ENCODE measurements at regions not wholly inside any gene's neighbourhood (a gene's known extent, or its start where the extent isn't known, plus 50 kb on each side); places are given as distances from the start of the nearest gene placed in this dataset.

- TF ChIP-seq MAX (IDR thresholded peaks at IDR 0.05): no peak
- no peak for TF ChIP-seq ZBTB7A (IDR thresholded peaks at IDR 0.05; ENCODE audit: low read depth)
- no peak for TF ChIP-seq YY1 (IDR thresholded peaks at IDR 0.05; ENCODE audit: low read depth)
- TF ChIP-seq TCF12 (IDR thresholded peaks at IDR 0.05; ENCODE audit: low read depth): no peak
- TF ChIP-seq EGR1 (IDR thresholded peaks at IDR 0.05): no peak
- TF ChIP-seq TAF1 (IDR thresholded peaks at IDR 0.05; ENCODE audit: low read depth): no peak
- no peak for TF ChIP-seq EP300 (IDR thresholded peaks at IDR 0.05; ENCODE audit: borderline replicate concordance)
- TF ChIP-seq USF1 (IDR thresholded peaks at IDR 0.05): no peak
These were observed 85.0 kb upstream of the RASA1 start for GRCh38 chr5:87182649-87183048.

- TF ChIP-seq USF1 (IDR thresholded peaks at IDR 0.05): no peak
These were observed 83.8 kb upstream of the RASA1 start for GRCh38 chr5:87183896-87184295.

- no peak for TF ChIP-seq USF1 (IDR thresholded peaks at IDR 0.05)
- TF ChIP-seq TAF1 (IDR thresholded peaks at IDR 0.05; ENCODE audit: low read depth): no peak
These were observed 83.1 kb upstream of the RASA1 start for GRCh38 chr5:87184605-87185004.

GRCh38 chr5:87185838-87186237, 81.8 kb upstream of the RASA1 start:
- TF ChIP-seq REST (IDR thresholded peaks at IDR 0.05; ENCODE audit: low read depth): no peak
- TF ChIP-seq CEBPB (IDR thresholded peaks at IDR 0.05): no peak
- no peak for TF ChIP-seq NFIC (IDR thresholded peaks at IDR 0.05)
- no peak for TF ChIP-seq FOXM1 (IDR thresholded peaks at IDR 0.05; ENCODE audit: borderline replicate concordance, low read depth)
- TF ChIP-seq RAD21 (IDR thresholded peaks at IDR 0.05; ENCODE audit: low read depth): no peak
- no peak for TF ChIP-seq YY1 (IDR thresholded peaks at IDR 0.05; ENCODE audit: low read depth)
- TF ChIP-seq USF1 (IDR thresholded peaks at IDR 0.05): no peak
- TF ChIP-seq EGR1 (IDR thresholded peaks at IDR 0.05): no peak
- no peak for TF ChIP-seq TAF1 (IDR thresholded peaks at IDR 0.05; ENCODE audit: low read depth)
- no peak for TF ChIP-seq EP300 (IDR thresholded peaks at IDR 0.05; ENCODE audit: borderline replicate concordance)
- TF ChIP-seq CREB1 (IDR thresholded peaks at IDR 0.05; ENCODE audit: low read depth): no peak
- TF ChIP-seq MAX (IDR thresholded peaks at IDR 0.05): no peak
- no peak for TF ChIP-seq ZBTB7A (IDR thresholded peaks at IDR 0.05; ENCODE audit: low read depth)
- no peak for TF ChIP-seq TEAD4 (IDR thresholded peaks at IDR 0.05)
- TF ChIP-seq TCF12 (IDR thresholded peaks at IDR 0.05; ENCODE audit: low read depth): no peak

- TF ChIP-seq TAF1 (IDR thresholded peaks at IDR 0.05; ENCODE audit: low read depth): no peak
- TF ChIP-seq CEBPB (IDR thresholded peaks at IDR 0.05): no peak
- TF ChIP-seq NFIC (IDR thresholded peaks at IDR 0.05): no peak
- TF ChIP-seq TEAD4 (IDR thresholded peaks at IDR 0.05): no peak
- TF ChIP-seq EP300 (IDR thresholded peaks at IDR 0.05; ENCODE audit: borderline replicate concordance): no peak
- no peak for TF ChIP-seq USF1 (IDR thresholded peaks at IDR 0.05)
- TF ChIP-seq ZBTB7A (IDR thresholded peaks at IDR 0.05; ENCODE audit: low read depth): no peak
- no peak for TF ChIP-seq REST (IDR thresholded peaks at IDR 0.05; ENCODE audit: low read depth)
- TF ChIP-seq CREB1 (IDR thresholded peaks at IDR 0.05; ENCODE audit: low read depth): no peak
- TF ChIP-seq MAX (IDR thresholded peaks at IDR 0.05): no peak
- TF ChIP-seq YY1 (IDR thresholded peaks at IDR 0.05; ENCODE audit: low read depth): no peak
- TF ChIP-seq EGR1 (IDR thresholded peaks at IDR 0.05): no peak
- TF ChIP-seq RAD21 (IDR thresholded peaks at IDR 0.05; ENCODE audit: low read depth): no peak
- no peak for TF ChIP-seq TCF12 (IDR thresholded peaks at IDR 0.05; ENCODE audit: low read depth)
- TF ChIP-seq FOXM1 (IDR thresholded peaks at IDR 0.05; ENCODE audit: borderline replicate concordance, low read depth): no peak
These were observed 79.3 kb upstream of the RASA1 start for GRCh38 chr5:87188391-87188790.
